GM18519 (cell line): ENCODE measurements at regions not wholly inside any gene's neighbourhood (a gene's known extent, or its start where the extent isn't known, plus 50 kb on each side); places are given as distances from the start of the nearest gene placed in this dataset.
"Not testable (repeated sequence)": the region's sequence is repeated elsewhere in the genome, so short reads cannot be mapped to it uniquely, and the experiment has no call there.

Experiments
- ATAC-seq: cut with Tn5 transposase; IDR thresholded peaks from one replicate; pipeline ENCODE4 v1.9.1; 2021; ENCODE audit warnings: mild to moderate bottlenecking, moderate library complexity; ENCODE audit not compliant: unreplicated experiment, low FRiP score

GRCh38 chr2:224215611-224216010, 176.5 kb upstream of the SERPINE2 start:
- ATAC-seq: not testable (repeated sequence)

DNA sequence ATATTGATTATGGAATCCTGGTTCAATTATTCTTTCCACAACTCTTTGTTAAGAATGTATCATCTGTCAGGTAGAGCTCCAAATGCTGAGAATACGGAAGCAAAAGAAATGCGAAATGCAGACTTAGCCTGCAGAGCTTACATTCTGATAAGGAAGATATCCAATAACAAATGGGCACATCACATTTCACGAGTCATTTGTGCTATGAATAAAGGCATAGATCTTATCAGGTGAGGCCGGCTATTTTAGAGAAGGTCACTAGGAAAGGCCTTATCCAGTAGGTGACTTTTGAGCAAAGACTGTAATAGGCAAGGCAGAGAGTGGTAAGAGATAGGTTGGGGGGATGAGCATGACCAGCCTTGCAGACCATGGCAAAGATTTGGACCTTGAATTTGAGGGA, 174.3 kb upstream of the SERPINE2 start:
- no peak for ATAC-seq

GRCh38 chr2:224211791-224212190, 172.7 kb upstream of the SERPINE2 start:
- ATAC-seq: no peak

DNA sequence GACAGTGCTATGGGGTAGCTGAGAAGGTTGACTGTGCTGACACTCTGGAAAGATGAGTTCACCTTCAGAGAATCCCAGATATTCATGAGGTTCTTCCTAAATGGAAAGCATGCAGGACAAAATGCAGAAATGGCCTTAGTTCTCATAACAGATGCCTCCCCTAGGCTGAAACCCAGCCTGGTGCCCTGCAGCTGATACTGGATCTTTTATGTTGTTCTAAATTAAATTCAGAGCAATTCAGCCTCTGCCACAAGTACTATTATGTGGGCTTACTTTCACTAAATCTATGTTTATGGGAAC, 172.0 kb upstream of the SERPINE2 start:
- ATAC-seq: no peak

- no peak for ATAC-seq
Observed at GRCh38 chr2:224210286-224211180, 171.4 kb upstream of the SERPINE2 start.

DNA sequence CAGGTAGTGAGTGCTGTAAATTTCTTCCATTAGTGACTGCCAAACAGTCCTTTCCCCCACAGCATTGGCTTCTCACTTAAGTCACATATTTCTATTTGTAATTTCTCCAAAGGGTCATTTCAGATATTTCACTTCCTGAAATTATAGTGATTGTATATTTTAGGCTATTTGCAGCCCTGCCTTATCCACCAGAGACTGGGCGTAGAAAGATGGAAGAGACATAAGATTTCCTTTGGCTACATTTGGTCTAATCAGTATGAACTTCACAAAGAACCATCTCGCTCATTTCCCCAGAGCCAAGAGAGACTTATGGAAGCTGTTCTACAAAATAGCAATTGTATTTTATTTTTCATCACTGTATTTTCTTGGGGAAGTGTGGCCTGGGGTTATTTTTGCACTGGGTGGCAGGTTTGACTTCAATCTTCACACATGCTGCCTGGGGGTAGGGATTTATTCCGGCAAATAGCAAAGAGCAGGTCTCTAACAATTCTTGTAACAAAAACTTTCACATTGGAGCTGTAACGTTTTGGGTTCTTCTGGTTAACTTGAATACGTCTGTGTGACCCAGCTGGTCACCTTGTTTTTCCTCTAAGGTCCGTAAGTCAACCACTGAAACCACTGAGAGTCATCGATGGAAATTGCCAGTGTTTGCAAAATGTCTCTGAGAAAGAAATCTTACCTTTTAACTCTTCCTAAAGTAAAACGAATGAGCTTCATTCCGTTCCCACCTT, 170.6 kb upstream of the SERPINE2 start:
- no peak for ATAC-seq

DNA sequence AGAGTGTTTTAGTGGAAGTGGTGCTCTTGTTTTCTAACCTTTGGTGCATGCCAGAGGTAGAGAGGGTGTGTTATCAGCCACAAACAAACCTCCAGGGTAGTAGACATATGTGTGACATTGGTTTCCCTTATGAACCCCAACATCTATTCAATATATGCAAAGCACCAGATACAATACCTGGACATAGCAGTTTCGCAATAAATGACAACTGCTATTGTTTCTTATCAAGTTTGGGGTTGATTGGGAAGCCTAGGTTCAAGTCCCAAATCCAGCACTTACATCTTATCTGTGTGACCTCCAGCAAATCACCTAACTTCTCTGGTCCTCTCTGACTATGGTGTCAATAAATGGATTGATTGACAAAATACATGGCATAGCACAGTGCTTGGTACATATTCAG, 169.4 kb upstream of the SERPINE2 start:
- no peak for ATAC-seq

- no peak for ATAC-seq
Observed at GRCh38 chr2:224208007-224208406, 168.9 kb upstream of the SERPINE2 start.

GRCh38 chr2:224206816-224207215, 167.7 kb upstream of the SERPINE2 start:
- no peak for ATAC-seq

GRCh38 chr2:224202281-224202865, 163.3 kb upstream of the SERPINE2 start:
- ATAC-seq: no peak

DNA sequence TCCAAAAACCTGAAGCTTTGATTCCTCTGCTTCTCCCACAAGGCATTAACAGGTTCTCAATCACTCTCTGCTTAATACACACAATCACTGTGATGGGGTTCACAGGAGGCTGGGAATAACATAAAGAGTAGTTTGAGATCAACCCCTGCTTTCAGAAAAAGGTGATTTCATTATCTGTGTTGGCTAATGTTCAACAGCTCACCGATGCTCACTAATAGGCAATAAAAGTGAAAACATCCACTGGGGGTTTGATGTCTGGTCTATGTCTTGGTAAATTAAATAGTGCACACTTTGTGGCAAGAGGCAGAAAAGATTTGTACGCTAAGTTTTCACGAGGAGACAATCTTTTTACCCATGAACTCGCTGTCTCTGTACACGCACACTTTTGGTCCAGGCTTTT, 159.3 kb upstream of the SERPINE2 start:
- ATAC-seq: no peak

- ATAC-seq: no peak
Observed at GRCh38 chr2:224196810-224197209, 157.7 kb upstream of the SERPINE2 start.

- no peak for ATAC-seq
Observed at GRCh38 chr2:224195925-224196571, 157.0 kb upstream of the SERPINE2 start.

- ATAC-seq: no peak
Observed at GRCh38 chr2:224194161-224194560, 155.1 kb upstream of the SERPINE2 start.

GRCh38 chr2:224191465-224191864, 152.4 kb upstream of the SERPINE2 start:
- no peak for ATAC-seq

GRCh38 chr2:224190936-224191270, 151.8 kb upstream of the SERPINE2 start:
- ATAC-seq: no peak

DNA sequence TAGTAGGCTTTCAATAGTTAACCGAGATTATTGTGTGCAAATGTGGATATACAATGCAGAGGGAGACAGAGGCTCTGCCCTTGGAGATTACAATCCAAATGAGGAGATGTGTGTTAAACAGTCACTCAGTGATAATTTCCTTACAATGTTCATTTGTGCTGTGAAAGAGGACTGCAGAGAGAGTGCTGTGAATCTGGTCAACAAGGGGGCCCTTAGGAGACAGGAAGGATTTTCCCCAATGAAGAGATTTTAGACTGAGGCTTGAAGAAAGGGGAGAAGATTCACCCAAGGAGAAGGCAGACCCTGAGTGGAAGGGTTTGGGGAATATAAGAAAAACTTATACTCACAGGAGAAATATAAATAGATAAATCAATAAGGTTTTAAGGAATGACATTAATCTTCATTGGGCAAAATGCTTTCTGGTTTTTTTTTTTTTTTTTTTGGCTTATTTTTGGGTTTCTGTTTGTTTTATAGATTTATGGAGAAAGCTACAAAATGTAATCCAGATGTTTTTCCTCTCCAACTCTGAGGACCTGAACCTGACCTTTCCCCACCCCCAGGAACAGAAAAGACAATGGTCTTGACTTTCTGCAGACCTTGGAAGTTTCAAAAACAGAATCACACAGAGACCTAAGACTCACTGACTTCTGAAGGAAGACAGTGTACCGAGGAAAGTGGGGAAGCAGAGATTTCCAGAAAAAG, 151.3 kb upstream of the SERPINE2 start:
- no peak for ATAC-seq

- ATAC-seq: no peak
Observed at GRCh38 chr2:224187220-224187619, 148.1 kb upstream of the SERPINE2 start.

DNA sequence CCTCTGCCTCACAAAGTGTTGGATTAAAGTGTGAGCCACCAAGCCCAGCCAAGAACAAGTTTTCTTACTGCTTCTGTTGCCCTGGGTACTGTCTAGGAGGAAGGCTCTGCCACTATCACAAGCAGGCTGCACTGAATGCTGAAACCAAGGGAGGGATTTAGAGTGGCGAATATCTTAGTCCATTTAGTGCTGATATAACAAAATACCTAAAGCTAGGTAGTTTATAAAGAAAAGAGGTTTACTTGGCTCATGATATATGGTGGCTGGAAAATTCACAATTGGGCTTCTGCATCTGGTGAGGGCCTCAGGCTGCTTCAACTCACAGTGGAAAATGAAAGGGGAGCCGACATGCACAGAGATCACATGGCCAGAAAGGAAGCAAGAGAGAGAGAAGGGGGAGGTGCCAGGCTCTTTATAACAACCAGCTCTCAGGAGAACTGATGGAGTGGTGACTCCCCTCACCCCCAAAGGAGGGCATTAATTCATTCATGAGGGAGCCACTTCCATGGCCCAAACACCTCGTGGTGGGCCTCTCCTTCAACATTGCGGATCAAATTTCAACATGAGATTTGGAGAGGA, 146.0 kb upstream of the SERPINE2 start:
- no peak for ATAC-seq

DNA sequence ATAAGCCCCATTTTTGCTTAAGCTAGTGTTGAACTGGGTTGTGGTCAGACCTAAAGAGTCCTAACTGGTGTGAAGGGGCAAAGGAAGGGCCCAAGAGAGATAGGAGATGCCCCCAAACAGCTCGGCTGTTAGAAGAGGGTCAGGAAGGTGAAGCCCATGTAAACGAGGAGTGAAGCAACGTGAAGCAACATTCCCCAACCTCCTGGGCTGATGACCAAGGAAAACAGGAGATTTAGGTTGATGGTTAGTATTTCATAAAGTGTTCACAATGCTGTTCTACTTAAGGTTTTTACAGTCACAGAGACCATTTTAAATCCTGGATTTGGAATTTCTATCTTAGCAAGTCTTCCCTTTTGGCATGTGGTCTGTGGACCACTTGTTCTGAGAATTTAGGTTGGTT, 144.0 kb upstream of the SERPINE2 start:
- ATAC-seq: no peak
